ENCODE measurements at regions not wholly inside any gene's neighbourhood (a gene's known extent, or its start where the extent isn't known, plus 50 kb on each side); places are given as distances from the start of the nearest gene placed in this dataset.

DNA sequence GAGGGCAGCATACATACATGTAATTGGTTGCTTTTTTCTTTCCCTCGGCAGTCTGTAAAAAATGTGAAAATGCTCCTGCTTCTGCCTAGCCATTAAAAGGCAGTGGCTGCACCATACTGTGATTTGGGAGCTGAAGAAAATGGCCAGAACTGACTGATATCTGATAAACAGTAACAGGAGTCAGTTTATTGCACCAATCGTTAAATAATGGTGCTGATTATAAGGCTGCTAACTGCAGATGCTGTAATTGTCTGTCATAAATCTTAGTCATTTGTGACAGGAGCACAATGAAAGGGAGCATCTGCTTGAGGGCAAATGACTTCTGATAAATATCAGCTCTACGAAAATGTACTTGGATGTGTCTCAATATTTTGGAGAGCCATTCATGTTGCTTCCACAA is 263.1 kb upstream of the DNAJC19 start:
- Histone ChIP-seq H3F3A (ENCODE audit: control insufficient read depth, insufficient read depth) (no peaks in the 10 kb centered on the region), H3K4me1 (ENCODE audit: control insufficient read depth, low read length) (no peaks in the 10 kb centered on the region), H3K4me3 (ENCODE audit: low read length) (no peak overlapping the region), H3K27me3 (ENCODE audit: control insufficient read depth, low read length) (peaks cover 13% of the 10 kb centered on the region), H3K9me2 (replicated peaks; ENCODE audit: control insufficient read depth, low read length) (no peaks in the 10 kb centered on the region), H4K20me1 (ENCODE audit: control insufficient read depth, insufficient read depth, low read depth, low read length) (no peaks in the 10 kb centered on the region), H3K36me3 (ENCODE audit: control insufficient read depth, low read length) (no peaks in the 10 kb centered on the region), H3K79me2 (ENCODE audit: control insufficient read depth, low read length) (no peaks in the 10 kb centered on the region), H3K9me3 (ENCODE audit: control insufficient read depth, insufficient read depth, low read length) (no peaks in the 10 kb centered on the region), H3K4me2 (ENCODE audit: low read length) (no peak overlapping the region), H3K27ac (ENCODE audit: low read depth, low read length) (no peak overlapping the region)
- TF ChIP-seq, protein P1, sequence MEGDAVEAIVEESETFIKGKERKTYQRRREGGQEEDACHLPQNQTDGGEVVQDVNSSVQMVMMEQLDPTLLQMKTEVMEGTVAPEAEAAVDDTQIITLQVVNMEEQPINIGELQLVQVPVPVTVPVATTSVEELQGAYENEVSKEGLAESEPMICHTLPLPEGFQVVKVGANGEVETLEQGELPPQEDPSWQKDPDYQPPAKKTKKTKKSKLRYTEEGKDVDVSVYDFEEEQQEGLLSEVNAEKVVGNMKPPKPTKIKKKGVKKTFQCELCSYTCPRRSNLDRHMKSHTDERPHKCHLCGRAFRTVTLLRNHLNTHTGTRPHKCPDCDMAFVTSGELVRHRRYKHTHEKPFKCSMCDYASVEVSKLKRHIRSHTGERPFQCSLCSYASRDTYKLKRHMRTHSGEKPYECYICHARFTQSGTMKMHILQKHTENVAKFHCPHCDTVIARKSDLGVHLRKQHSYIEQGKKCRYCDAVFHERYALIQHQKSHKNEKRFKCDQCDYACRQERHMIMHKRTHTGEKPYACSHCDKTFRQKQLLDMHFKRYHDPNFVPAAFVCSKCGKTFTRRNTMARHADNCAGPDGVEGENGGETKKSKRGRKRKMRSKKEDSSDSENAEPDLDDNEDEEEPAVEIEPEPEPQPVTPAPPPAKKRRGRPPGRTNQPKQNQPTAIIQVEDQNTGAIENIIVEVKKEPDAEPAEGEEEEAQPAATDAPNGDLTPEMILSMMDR (IDR thresholded peaks at IDR 0.05; ENCODE audit: low read depth, low read length, poor library complexity, severe bottlenecking): no peak
- TF ChIP-seq EZH2phosphoT487 (IDR thresholded peaks at IDR 0.05; ENCODE audit: borderline replicate concordance, low read length): no peak

DNA sequence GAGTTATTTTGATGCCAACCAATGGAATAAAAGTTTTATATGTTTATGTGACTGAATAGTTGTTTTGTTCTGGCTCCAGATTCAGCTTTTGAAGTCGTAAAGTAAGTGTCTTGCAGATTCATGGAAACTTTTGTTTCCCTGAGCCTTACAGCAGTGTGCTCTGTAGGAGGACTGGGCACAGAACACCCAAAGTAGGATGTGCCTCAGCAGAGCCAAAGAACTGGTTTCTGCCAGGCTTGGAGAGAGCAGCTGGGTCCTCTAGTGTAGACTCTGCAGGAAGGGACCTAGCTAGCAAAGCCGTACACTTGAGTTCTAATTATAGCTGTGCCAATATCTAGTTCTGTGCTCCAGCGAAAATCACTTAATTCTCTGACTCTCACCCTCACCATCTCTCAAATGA is 261.2 kb upstream of the DNAJC19 start:
- H3K27ac ChIP-seq (ENCODE audit: low read depth, low read length): no peak overlapping the region
- no peaks in the 10 kb centered on the region for H3F3A ChIP-seq (ENCODE audit: control insufficient read depth, insufficient read depth)
- no peaks in the 10 kb centered on the region for H3K4me1 ChIP-seq (ENCODE audit: control insufficient read depth, low read length)
- no peak overlapping the region for H3K4me3 ChIP-seq (ENCODE audit: low read length)
- H3K4me2 ChIP-seq (ENCODE audit: low read length): no peak overlapping the region
- H4K20me1 ChIP-seq (ENCODE audit: control insufficient read depth, insufficient read depth, low read depth, low read length): no peaks in the 10 kb centered on the region
- no peaks in the 10 kb centered on the region for H3K9me3 ChIP-seq (ENCODE audit: control insufficient read depth, insufficient read depth, low read length)
- H3K79me2 ChIP-seq (ENCODE audit: control insufficient read depth, low read length): no peaks in the 10 kb centered on the region
- no peaks in the 10 kb centered on the region for H3K36me3 ChIP-seq (ENCODE audit: control insufficient read depth, low read length)
- H3K27me3 ChIP-seq (ENCODE audit: control insufficient read depth, low read length): peaks cover 13% of the 10 kb centered on the region
- H3K9me2 ChIP-seq (replicated peaks; ENCODE audit: control insufficient read depth, low read length): no peaks in the 10 kb centered on the region
- TF ChIP-seq, protein P1 (IDR thresholded peaks at IDR 0.05; ENCODE audit: low read depth, low read length, poor library complexity, severe bottlenecking): no peak

DNA sequence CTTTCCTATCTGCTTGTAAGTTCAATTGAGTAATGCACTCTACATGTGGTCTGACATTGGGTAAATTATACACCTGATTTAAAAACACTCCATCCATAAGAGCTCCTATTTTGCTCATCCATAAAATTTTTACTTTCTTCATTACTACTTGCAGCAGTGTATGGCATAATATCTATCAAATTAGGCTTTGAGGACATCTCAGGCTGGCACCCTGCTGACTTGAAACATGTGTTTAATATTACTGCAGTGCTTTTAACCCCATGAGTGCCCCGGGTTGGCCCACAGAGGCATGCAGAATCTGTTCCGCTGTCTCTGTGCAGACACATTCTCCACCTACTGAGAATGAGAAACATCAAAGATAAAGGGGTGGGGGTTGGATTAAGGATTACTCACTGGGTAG is 249.9 kb upstream of the DNAJC19 start:
- TF ChIP-seq EZH2phosphoT487 (IDR thresholded peaks at IDR 0.05; ENCODE audit: borderline replicate concordance, low read length): no peak
- TF ChIP-seq, protein P1 (IDR thresholded peaks at IDR 0.05; ENCODE audit: low read depth, low read length, poor library complexity, severe bottlenecking): no peak
- Histone ChIP-seq H3K9me2 (replicated peaks; ENCODE audit: control insufficient read depth, low read length) (no peaks in the 10 kb centered on the region), H4K20me1 (ENCODE audit: control insufficient read depth, insufficient read depth, low read depth, low read length) (no peaks in the 10 kb centered on the region), H3F3A (ENCODE audit: control insufficient read depth, insufficient read depth) (no peaks in the 10 kb centered on the region), H3K4me2 (ENCODE audit: low read length) (no peak overlapping the region), H3K27me3 (ENCODE audit: control insufficient read depth, low read length) (no peaks in the 10 kb centered on the region), H3K9me3 (ENCODE audit: control insufficient read depth, insufficient read depth, low read length) (no peaks in the 10 kb centered on the region), H3K36me3 (ENCODE audit: control insufficient read depth, low read length) (no peaks in the 10 kb centered on the region), H3K4me1 (ENCODE audit: control insufficient read depth, low read length) (peaks cover 21% of the 10 kb centered on the region), H3K79me2 (ENCODE audit: control insufficient read depth, low read length) (no peaks in the 10 kb centered on the region), H3K4me3 (ENCODE audit: low read length) (no peak overlapping the region), H3K27ac (ENCODE audit: low read depth, low read length) (no peak overlapping the region)

DNA sequence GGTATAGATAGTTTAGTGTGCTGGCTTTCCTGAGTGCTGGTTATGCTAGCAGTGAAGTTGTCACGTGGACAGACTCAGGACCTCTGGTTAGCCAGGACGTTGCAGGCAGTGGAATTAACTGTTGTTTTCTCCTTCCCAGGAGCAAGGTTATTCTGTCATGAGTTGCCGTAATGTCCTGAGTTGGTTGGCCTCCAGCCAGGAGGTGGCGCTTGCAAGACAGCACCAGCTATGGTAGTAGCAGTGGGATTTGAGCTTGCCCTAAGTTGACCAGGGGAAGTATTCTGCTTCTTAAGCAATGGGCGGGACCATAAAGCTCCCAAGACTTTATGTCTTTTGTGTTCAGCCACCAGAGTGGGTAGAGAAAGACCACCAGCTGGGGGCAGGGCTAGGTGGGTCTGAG is 240.7 kb upstream of the DNAJC19 start:
- no peak for TF ChIP-seq EZH2phosphoT487 (IDR thresholded peaks at IDR 0.05; ENCODE audit: borderline replicate concordance, low read length)
- TF ChIP-seq, protein P1 (IDR thresholded peaks at IDR 0.05; ENCODE audit: low read depth, low read length, poor library complexity, severe bottlenecking): peak; percentile 28
- Histone ChIP-seq H3K36me3 (ENCODE audit: control insufficient read depth, low read length) (no peaks in the 10 kb centered on the region), H3K9me2 (replicated peaks; ENCODE audit: control insufficient read depth, low read length) (no peaks in the 10 kb centered on the region), H3K9me3 (ENCODE audit: control insufficient read depth, insufficient read depth, low read length) (no peaks in the 10 kb centered on the region), H3K4me1 (ENCODE audit: control insufficient read depth, low read length) (peaks cover under 1% of the 10 kb centered on the region), H3K27me3 (ENCODE audit: control insufficient read depth, low read length) (no peaks in the 10 kb centered on the region), H3K79me2 (ENCODE audit: control insufficient read depth, low read length) (no peaks in the 10 kb centered on the region), H4K20me1 (ENCODE audit: control insufficient read depth, insufficient read depth, low read depth, low read length) (no peaks in the 10 kb centered on the region), H3K4me3 (ENCODE audit: low read length) (no peak overlapping the region), H3K27ac (ENCODE audit: low read depth, low read length) (no peak overlapping the region), H3K4me2 (ENCODE audit: low read length) (no peak overlapping the region), H3F3A (ENCODE audit: control insufficient read depth, insufficient read depth) (no peaks in the 10 kb centered on the region)
